ENCODE measurements at regions not wholly inside any gene's neighbourhood (a gene's known extent, or its start where the extent isn't known, plus 50 kb on each side); places are given as distances from the start of the nearest gene placed in this dataset.

DNA sequence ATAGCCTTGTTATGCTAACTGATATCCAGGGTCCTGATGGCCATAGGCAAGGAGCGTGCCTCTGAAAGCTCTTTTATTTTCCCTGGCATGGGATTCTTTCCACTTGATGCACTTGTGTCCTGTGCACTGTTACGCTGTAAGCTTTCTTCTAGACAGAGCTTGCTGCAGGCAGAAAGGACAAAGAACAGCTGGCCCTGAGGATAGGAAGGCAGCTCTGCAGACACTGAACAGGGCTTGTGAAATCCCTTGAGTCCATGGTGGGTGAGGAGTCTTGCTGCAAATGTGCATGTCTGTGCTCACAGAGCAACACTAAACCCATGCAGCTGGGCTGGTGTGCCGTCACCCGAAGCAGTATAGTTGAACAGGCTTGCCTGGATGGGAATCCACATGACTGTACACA is 126.6 kb downstream of the AKAP11 start (continued):
- TF ChIP-seq, protein P1, sequence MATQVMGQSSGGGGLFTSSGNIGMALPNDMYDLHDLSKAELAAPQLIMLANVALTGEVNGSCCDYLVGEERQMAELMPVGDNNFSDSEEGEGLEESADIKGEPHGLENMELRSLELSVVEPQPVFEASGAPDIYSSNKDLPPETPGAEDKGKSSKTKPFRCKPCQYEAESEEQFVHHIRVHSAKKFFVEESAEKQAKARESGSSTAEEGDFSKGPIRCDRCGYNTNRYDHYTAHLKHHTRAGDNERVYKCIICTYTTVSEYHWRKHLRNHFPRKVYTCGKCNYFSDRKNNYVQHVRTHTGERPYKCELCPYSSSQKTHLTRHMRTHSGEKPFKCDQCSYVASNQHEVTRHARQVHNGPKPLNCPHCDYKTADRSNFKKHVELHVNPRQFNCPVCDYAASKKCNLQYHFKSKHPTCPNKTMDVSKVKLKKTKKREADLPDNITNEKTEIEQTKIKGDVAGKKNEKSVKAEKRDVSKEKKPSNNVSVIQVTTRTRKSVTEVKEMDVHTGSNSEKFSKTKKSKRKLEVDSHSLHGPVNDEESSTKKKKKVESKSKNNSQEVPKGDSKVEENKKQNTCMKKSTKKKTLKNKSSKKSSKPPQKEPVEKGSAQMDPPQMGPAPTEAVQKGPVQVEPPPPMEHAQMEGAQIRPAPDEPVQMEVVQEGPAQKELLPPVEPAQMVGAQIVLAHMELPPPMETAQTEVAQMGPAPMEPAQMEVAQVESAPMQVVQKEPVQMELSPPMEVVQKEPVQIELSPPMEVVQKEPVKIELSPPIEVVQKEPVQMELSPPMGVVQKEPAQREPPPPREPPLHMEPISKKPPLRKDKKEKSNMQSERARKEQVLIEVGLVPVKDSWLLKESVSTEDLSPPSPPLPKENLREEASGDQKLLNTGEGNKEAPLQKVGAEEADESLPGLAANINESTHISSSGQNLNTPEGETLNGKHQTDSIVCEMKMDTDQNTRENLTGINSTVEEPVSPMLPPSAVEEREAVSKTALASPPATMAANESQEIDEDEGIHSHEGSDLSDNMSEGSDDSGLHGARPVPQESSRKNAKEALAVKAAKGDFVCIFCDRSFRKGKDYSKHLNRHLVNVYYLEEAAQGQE (IDR thresholded peaks at IDR 0.05; ENCODE audit: unreplicated experiment): no peak
- no peak for TF ChIP-seq STAT1 (IDR thresholded peaks at IDR 0.05; ENCODE audit: unreplicated experiment)

DNA sequence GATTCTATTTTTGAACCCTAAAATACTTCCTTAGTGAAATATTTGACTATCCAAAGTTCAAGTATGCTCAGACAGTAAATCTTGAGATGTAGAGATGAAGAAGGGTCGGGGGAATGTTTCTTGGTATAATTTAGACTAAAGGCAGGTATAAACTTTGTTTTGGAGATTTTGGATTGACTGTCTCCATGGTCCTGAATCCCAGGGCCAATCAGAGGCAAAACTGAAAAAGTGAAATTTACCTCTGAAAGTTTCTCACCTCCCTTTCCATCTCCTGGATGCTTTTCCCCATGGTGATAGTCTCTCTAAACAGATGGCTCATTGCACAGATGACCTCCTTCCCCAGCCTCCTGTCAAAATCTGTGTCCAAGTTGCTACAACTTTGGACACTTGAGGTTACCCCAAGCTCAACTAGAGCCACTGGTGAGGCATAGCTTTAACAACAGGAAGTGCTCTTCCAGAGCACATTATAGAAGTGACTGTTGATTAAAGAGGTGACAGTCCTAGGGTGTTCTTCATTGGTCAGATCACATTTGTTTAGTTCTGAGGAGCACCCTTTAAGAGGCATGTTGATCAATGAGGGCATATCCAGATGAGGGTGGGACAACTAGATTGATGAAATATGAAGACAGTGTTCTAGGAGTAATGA is 128.4 kb downstream of the AKAP11 start:
- Histone ChIP-seq H3K4me1 (ENCODE audit: insufficient read depth) (no peaks in the 10 kb centered on the region), H3K36me3 (ENCODE audit: insufficient read depth) (no peaks in the 10 kb centered on the region), H3K4me2 (no peak overlapping the region), H3K79me2 (replicated peaks; ENCODE audit: insufficient read depth) (no peaks in the 10 kb centered on the region), H3K9me2 (ENCODE audit: insufficient read depth) (peaks cover 24% of the 10 kb centered on the region), H3F3A (replicated peaks; ENCODE audit: low read depth) (no peaks in the 10 kb centered on the region), H4K20me1 (replicated peaks; ENCODE audit: insufficient read depth) (no peaks in the 10 kb centered on the region), H3K4me3 (no peak overlapping the region), H3K27ac (ENCODE audit: low read depth) (no peak overlapping the region), H2AFZ (no peak overlapping the region), H3K27me3 (ENCODE audit: insufficient read depth) (no peaks in the 10 kb centered on the region)
- H3K36me3 Mint-ChIP-seq (ENCODE audit: low read depth): no peaks in the 10 kb centered on the region
- ATAC-seq (no peak), DNase-seq (ENCODE audit: low spot score) (no peak)
- H3K27ac Mint-ChIP-seq: no peak overlapping the region
- H3K27me3 Mint-ChIP-seq (ENCODE audit: insufficient read depth, low read depth, poor library complexity): peaks cover 3% of the 10 kb centered on the region
- H3K9me3 Mint-ChIP-seq: no peaks in the 10 kb centered on the region
- no peak overlapping the region for H3K4me3 Mint-ChIP-seq
- H3K4me1 Mint-ChIP-seq: peaks cover 11% of the 10 kb centered on the region
- TF ChIP-seq CREB1 (CRISPR knock-in tag; IDR thresholded peaks at IDR 0.05; ENCODE audit: low read depth) (no peak), EZH2 (IDR thresholded peaks at IDR 0.05; ENCODE audit: low read depth, unreplicated experiment) (no peak), POLR2AphosphoS5 (IDR thresholded peaks at IDR 0.05; ENCODE audit: low read depth) (no peak), ZNF462 (CRISPR knock-in tag; IDR thresholded peaks at IDR 0.05) (no peak), ZNF331 (CRISPR knock-in tag; IDR thresholded peaks at IDR 0.05; ENCODE audit: low read depth) (no peak), NANOG (IDR thresholded peaks at IDR 0.05; ENCODE audit: borderline replicate concordance) (no peak), STAT1 (IDR thresholded peaks at IDR 0.05; ENCODE audit: unreplicated experiment) (no peak)
- TF ChIP-seq, protein P2, sequence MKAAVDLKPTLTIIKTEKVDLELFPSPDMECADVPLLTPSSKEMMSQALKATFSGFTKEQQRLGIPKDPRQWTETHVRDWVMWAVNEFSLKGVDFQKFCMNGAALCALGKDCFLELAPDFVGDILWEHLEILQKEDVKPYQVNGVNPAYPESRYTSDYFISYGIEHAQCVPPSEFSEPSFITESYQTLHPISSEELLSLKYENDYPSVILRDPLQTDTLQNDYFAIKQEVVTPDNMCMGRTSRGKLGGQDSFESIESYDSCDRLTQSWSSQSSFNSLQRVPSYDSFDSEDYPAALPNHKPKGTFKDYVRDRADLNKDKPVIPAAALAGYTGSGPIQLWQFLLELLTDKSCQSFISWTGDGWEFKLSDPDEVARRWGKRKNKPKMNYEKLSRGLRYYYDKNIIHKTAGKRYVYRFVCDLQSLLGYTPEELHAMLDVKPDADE (IDR thresholded peaks at IDR 0.05): no peak
- TF ChIP-seq, protein P1 (IDR thresholded peaks at IDR 0.05; ENCODE audit: unreplicated experiment): no peak
